ENCODE measurements at regions not wholly inside any gene's neighbourhood (a gene's known extent, or its start where the extent isn't known, plus 50 kb on each side); places are given as distances from the start of the nearest gene placed in this dataset.

- TF ChIP-seq POLR2AphosphoS5 (IDR thresholded peaks at IDR 0.05) (no peak), CTCF (IDR thresholded peaks at IDR 0.05) (no peak), POLR2A (IDR thresholded peaks at IDR 0.05) (no peak)
Measured at GRCh38 chr20:1707588-1708449, 50.2 kb upstream of the SIRPG start.
